GM23338 (cell line): ENCODE measurements at regions not wholly inside any gene's neighbourhood (a gene's known extent, or its start where the extent isn't known, plus 50 kb on each side); places are given as distances from the start of the nearest gene placed in this dataset.

Experiments
- ATAC-seq: fragments of 200-7000 bp; cut with Tn5 transposase; 3 replicates; pipeline ENCODE4 v1.9.1; 2020
- DNase-seq: peaks from one replicate; pipeline ENCODE4 v3.0.0-alpha.2; 2015; ENCODE audit warnings: low spot score
- H2AFZ ChIP-seq: fragments of 200-600 bp; sonication (generic); 2 replicates; pipeline ENCODE4 v1.8.0; 2016; ENCODE audit warnings: antibody characterized with exemption, mild to moderate bottlenecking, moderate library complexity
- H3F3A ChIP-seq: fragments of 200-600 bp; sonication (generic); replicated peaks from 2 replicates; pipeline ENCODE4 v1.8.0; 2017; ENCODE audit warnings: antibody characterized with exemption, mixed run types, low read depth
- H3K27ac ChIP-seq: fragments of 200-600 bp; sonication (generic); 2 replicates; pipeline ENCODE4 v1.6.1; 2016; ENCODE audit warnings: low read depth
- H3K27me3 ChIP-seq: fragments of 200-600 bp; sonication (generic); 2 replicates; pipeline ENCODE4 v1.8.0; 2016; ENCODE audit warnings: mild to moderate bottlenecking, mixed run types, moderate library complexity; ENCODE audit not compliant: insufficient read depth
- H3K36me3 ChIP-seq: fragments of 200-600 bp; sonication (generic); 2 replicates; pipeline ENCODE4 v1.8.0; 2016; ENCODE audit warnings: mild to moderate bottlenecking; ENCODE audit not compliant: insufficient read depth
- H3K4me1 ChIP-seq: fragments of 200-600 bp; sonication (generic); 2 replicates; pipeline ENCODE4 v1.8.0; 2016; ENCODE audit warnings: mild to moderate bottlenecking, moderate library complexity; ENCODE audit not compliant: insufficient read depth
- H3K4me2 ChIP-seq: fragments of 200-600 bp; sonication (generic); 2 replicates; pipeline ENCODE4 v1.7.1; 2017; ENCODE audit warnings: mixed run types
- H3K4me3 ChIP-seq: fragments of 200-600 bp; sonication (generic); 2 replicates; pipeline ENCODE4 v1.6.1; 2016; ENCODE audit warnings: mixed run types
- H3K79me2 ChIP-seq: fragments of 200-600 bp; sonication (generic); replicated peaks from 2 replicates; pipeline ENCODE4 v1.8.0; 2017; ENCODE audit warnings: mild to moderate bottlenecking; ENCODE audit not compliant: insufficient read depth
- H3K9me2 ChIP-seq: fragments of 200-600 bp; sonication (generic); 2 replicates; pipeline ENCODE4 v1.8.0; 2017; ENCODE audit not compliant: insufficient read depth
- H4K20me1 ChIP-seq: fragments of 200-600 bp; sonication (generic); replicated peaks from 2 replicates; pipeline ENCODE4 v1.8.0; 2017; ENCODE audit warnings: mild to moderate bottlenecking; ENCODE audit not compliant: insufficient read depth
- H3K27ac Mint-ChIP-seq: 2 replicates; pipeline ENCODE4 v1.8.0; 2020; ENCODE audit warnings: inconsistent platforms, mild to moderate bottlenecking, moderate library complexity, mixed read lengths
- H3K27me3 Mint-ChIP-seq: 3 replicates; pipeline ENCODE4 v1.8.0; 2022; ENCODE audit warnings: low read depth, mild to moderate bottlenecking, moderate library complexity, mixed read lengths, inconsistent platforms; ENCODE audit not compliant: insufficient read depth, poor library complexity
- H3K36me3 Mint-ChIP-seq: 3 replicates; pipeline ENCODE4 v1.8.0; 2021; ENCODE audit warnings: low read depth, mild to moderate bottlenecking, inconsistent platforms, moderate library complexity, mixed read lengths
- H3K4me1 Mint-ChIP-seq: 3 replicates; pipeline ENCODE4 v1.8.0; 2020; ENCODE audit warnings: mild to moderate bottlenecking, inconsistent platforms, mixed read lengths
- H3K4me3 Mint-ChIP-seq: 3 replicates; pipeline ENCODE4 v1.8.0; 2021; ENCODE audit warnings: moderate library complexity, mild to moderate bottlenecking, inconsistent platforms, mixed read lengths
- H3K9me3 Mint-ChIP-seq: 3 replicates; pipeline ENCODE4 v1.8.0; 2020; ENCODE audit warnings: moderate library complexity, mild to moderate bottlenecking, inconsistent platforms, mixed read lengths
- CREB1 ChIP-seq: fragments of 250-450 bp; sonication (Bioruptor Pico); IDR thresholded peaks from 2 replicates; pipeline ENCODE4 v1.5.0; 2020; ENCODE audit warnings: low read depth, mild to moderate bottlenecking, moderate library complexity
- EZH2 ChIP-seq: fragments of 200-600 bp; sonication (generic); IDR thresholded peaks from one replicate; pipeline ENCODE4 v1.8.0; 2017; ENCODE audit warnings: antibody characterized with exemption, mild to moderate bottlenecking, low read depth; ENCODE audit not compliant: unreplicated experiment
- JUNB ChIP-seq: IDR thresholded peaks from one replicate; pipeline ENCODE4 v1.6.1; 2016; ENCODE audit warnings: antibody characterized with exemption; ENCODE audit not compliant: unreplicated experiment
- NANOG ChIP-seq: IDR thresholded peaks from 2 replicates; pipeline ENCODE4 v1.6.1; 2016; ENCODE audit warnings: antibody characterized with exemption, borderline replicate concordance
- POLR2AphosphoS5 ChIP-seq: IDR thresholded peaks from 2 replicates; pipeline ENCODE4 v1.6.1; 2016; ENCODE audit warnings: antibody characterized with exemption, low read depth
- STAT1 ChIP-seq: IDR thresholded peaks from one replicate; pipeline ENCODE4 v1.6.1; 2016; ENCODE audit warnings: antibody characterized with exemption; ENCODE audit not compliant: unreplicated experiment
- ZNF114 ChIP-seq: fragments of 250-450 bp; sonication (Bioruptor Pico); IDR thresholded peaks from 2 replicates; pipeline ENCODE4 v1.5.0; 2020; ENCODE audit warnings: mild to moderate bottlenecking, moderate library complexity
- ZNF331 ChIP-seq: fragments of 250-450 bp; sonication (Bioruptor Pico); IDR thresholded peaks from 2 replicates; pipeline ENCODE4 v1.5.0; 2020; ENCODE audit warnings: low read depth, mild to moderate bottlenecking, moderate library complexity
- TF ChIP-seq, protein P1 (sequence below): IDR thresholded peaks from one replicate; pipeline ENCODE4 v1.6.1; 2018; ENCODE audit warnings: antibody characterized with exemption; ENCODE audit not compliant: unreplicated experiment
- TF ChIP-seq, protein P2 (sequence below), 2 experiments: fragments of 200-600 bp in 1 of 2; sonication (generic) in 1 of 2; conservative IDR thresholded peaks; 2 replicates each; pipeline versions ENCODE4 v1.5.1 to v1.6.1; 2016 to 2017; ENCODE audit warnings: antibody characterized with exemption in 2 of 2, low read depth in 2 of 2, mild to moderate bottlenecking in 2 of 2, moderate library complexity in 1 of 2

DNA sequence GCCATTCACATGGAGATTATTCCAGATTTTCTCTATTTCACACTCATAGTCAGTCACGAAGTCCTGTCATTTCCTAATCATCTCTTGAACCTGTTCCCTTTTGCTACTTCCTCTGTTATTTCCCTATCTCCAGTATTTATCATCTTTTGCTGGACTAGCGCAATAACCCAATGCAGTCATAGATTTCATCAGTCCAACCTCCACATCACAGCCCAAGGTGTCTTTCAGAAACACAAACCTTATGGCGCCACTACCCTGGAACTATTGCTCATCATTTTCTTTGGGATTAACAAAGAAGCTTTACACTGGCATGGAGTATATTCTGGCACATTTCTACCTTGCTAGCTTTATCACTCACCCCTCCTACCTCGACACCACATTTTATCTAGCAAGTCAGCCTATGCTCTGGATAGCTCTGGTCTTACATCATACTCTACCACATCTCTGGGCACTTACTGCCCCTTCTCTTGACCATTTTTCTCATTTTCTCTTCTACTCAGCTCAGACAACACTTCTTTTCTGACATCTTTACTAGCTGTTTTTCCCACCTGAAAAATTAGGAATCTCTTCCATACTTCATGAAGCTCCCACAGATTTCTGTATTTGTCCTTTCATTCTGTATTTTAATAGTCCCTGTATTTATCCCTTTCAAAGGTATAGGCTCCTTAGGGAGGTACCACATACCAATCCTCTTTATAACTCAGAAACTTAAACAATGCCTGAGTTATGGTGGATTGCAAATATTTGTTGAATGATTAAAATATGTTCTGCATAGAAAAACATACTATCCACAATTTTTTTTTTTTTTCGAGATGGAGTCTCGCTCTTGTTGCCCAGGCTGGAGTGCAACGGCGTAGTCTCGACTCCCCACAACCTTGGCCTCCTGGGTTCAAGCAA, 534.7 kb downstream of the KLF12 start:
- H3K79me2 ChIP-seq, result no peaks in the 10 kb centered on the region
- H2AFZ ChIP-seq, result 0 out of 2 replicates have a peak overlapping the region, but pooled peaks have one; percentile 34
- Mint-ChIP-seq H3K4me3 (no peak overlapping the region), H3K27ac (peak overlapping the region; percentile 8; the same call in 1 of the 2 replicates), H3K36me3 (no peaks in the 10 kb centered on the region), H3K27me3 (no peaks in the 10 kb centered on the region), H3K9me3 (no peaks in the 10 kb centered on the region; the same call in 1 of the 3 replicates), H3K4me1 (no peaks in the 10 kb centered on the region)
- no peak for DNase-seq
- no peaks in the 10 kb centered on the region for H3K4me1 ChIP-seq
- H4K20me1 ChIP-seq, result no peaks in the 10 kb centered on the region
- no peak for ATAC-seq
- H3K4me2 ChIP-seq, result no peak overlapping the region
- no peak overlapping the region for H3K4me3 ChIP-seq
- TF ChIP-seq STAT1, result no peak
- TF ChIP-seq CREB1 (CRISPR knock-in tag), result no peak
- TF ChIP-seq JUNB, result no peak
- no peak for TF ChIP-seq EZH2
- TF ChIP-seq, protein P1, sequence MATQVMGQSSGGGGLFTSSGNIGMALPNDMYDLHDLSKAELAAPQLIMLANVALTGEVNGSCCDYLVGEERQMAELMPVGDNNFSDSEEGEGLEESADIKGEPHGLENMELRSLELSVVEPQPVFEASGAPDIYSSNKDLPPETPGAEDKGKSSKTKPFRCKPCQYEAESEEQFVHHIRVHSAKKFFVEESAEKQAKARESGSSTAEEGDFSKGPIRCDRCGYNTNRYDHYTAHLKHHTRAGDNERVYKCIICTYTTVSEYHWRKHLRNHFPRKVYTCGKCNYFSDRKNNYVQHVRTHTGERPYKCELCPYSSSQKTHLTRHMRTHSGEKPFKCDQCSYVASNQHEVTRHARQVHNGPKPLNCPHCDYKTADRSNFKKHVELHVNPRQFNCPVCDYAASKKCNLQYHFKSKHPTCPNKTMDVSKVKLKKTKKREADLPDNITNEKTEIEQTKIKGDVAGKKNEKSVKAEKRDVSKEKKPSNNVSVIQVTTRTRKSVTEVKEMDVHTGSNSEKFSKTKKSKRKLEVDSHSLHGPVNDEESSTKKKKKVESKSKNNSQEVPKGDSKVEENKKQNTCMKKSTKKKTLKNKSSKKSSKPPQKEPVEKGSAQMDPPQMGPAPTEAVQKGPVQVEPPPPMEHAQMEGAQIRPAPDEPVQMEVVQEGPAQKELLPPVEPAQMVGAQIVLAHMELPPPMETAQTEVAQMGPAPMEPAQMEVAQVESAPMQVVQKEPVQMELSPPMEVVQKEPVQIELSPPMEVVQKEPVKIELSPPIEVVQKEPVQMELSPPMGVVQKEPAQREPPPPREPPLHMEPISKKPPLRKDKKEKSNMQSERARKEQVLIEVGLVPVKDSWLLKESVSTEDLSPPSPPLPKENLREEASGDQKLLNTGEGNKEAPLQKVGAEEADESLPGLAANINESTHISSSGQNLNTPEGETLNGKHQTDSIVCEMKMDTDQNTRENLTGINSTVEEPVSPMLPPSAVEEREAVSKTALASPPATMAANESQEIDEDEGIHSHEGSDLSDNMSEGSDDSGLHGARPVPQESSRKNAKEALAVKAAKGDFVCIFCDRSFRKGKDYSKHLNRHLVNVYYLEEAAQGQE, result no peak
- TF ChIP-seq ZNF114, result no peak
- TF ChIP-seq ZNF331, result no peak
- TF ChIP-seq NANOG, result no peak
- TF ChIP-seq POLR2AphosphoS5, result no peak
- TF ChIP-seq, protein P2, sequence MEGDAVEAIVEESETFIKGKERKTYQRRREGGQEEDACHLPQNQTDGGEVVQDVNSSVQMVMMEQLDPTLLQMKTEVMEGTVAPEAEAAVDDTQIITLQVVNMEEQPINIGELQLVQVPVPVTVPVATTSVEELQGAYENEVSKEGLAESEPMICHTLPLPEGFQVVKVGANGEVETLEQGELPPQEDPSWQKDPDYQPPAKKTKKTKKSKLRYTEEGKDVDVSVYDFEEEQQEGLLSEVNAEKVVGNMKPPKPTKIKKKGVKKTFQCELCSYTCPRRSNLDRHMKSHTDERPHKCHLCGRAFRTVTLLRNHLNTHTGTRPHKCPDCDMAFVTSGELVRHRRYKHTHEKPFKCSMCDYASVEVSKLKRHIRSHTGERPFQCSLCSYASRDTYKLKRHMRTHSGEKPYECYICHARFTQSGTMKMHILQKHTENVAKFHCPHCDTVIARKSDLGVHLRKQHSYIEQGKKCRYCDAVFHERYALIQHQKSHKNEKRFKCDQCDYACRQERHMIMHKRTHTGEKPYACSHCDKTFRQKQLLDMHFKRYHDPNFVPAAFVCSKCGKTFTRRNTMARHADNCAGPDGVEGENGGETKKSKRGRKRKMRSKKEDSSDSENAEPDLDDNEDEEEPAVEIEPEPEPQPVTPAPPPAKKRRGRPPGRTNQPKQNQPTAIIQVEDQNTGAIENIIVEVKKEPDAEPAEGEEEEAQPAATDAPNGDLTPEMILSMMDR (conservative IDR thresholded peaks at IDR 0.05; ENCODE audit: low read depth in 2 of 2), result no peak
- no peak overlapping the region for H3K27ac ChIP-seq
- no peaks in the 10 kb centered on the region for H3K27me3 ChIP-seq
- peaks cover 12% of the 10 kb centered on the region; the same call in 1 of the 2 replicates for H3K9me2 ChIP-seq
- H3F3A ChIP-seq, result no peaks in the 10 kb centered on the region
- no peaks in the 10 kb centered on the region for H3K36me3 ChIP-seq
